SJCRH30 (cell line): ENCODE measurements at regions not wholly inside any gene's neighbourhood (a gene's known extent, or its start where the extent isn't known, plus 50 kb on each side); places are given as distances from the start of the nearest gene placed in this dataset.
"Not testable (repeated sequence)": the region's sequence is repeated elsewhere in the genome, so short reads cannot be mapped to it uniquely, and the experiment has no call there.

ENCODE experiments used
- DNase-seq, 2 experiments: peaks; one replicate each; pipeline ENCODE4 v3.0.0-alpha.2; 2015 to 2020
- H3K27ac ChIP-seq: fragments of 250-450 bp; sonication (Bioruptor Pico); 2 replicates; pipeline ENCODE4 v1.5.1; 2020; ENCODE audit warnings: mild to moderate bottlenecking, moderate library complexity
- H3K27me3 ChIP-seq: fragments of 250-450 bp; sonication (Bioruptor Pico); 2 replicates; pipeline ENCODE4 v1.5.1; 2020; ENCODE audit warnings: mild to moderate bottlenecking, moderate library complexity
- H3K36me3 ChIP-seq: fragments of 250-450 bp; sonication (Bioruptor Pico); 2 replicates; pipeline ENCODE4 v1.5.1; 2020; ENCODE audit warnings: mild to moderate bottlenecking, moderate library complexity
- H3K4me1 ChIP-seq: fragments of 250-450 bp; sonication (Bioruptor Pico); 2 replicates; pipeline ENCODE4 v1.5.1; 2020; ENCODE audit warnings: mild to moderate bottlenecking, moderate library complexity
- H3K4me3 ChIP-seq: fragments of 250-450 bp; sonication (Bioruptor Pico); 2 replicates; pipeline ENCODE4 v1.5.1; 2020; ENCODE audit warnings: mild to moderate bottlenecking, moderate library complexity
- H3K9me3 ChIP-seq: fragments of 250-450 bp; sonication (Bioruptor Pico); replicated peaks from 2 replicates; pipeline ENCODE4 v1.5.1; 2020; ENCODE audit warnings: mild to moderate bottlenecking, moderate library complexity

DNA sequence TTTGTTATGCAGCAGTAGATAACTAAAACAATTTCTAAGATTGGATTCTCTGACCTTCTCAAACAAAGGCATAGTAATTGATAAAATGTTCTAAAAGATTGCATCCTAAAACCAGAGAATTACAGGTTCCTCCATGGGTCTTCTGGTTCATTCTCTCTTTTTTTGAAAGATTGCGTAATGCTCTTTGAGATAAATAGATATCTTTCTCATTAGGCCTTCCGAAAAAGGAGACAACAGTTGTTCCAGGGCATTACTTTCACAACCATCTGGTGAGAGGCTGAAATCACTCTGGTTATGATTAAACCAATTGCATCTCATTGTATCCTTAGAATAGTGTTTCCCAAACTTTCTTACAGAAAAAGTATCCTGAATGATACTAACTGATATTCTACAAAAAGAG lies 174.7 kb upstream of the NREP start:
- Histone ChIP-seq H3K27ac (no peak overlapping the region), H3K4me1 (no peaks in the 10 kb centered on the region), H3K27me3 (peaks cover 7% of the 10 kb centered on the region; the same call in 1 of the 2 replicates), H3K9me3 (no peaks in the 10 kb centered on the region), H3K36me3 (no peaks in the 10 kb centered on the region), H3K4me3 (no peak overlapping the region)
- DNase-seq = no peak

DNA sequence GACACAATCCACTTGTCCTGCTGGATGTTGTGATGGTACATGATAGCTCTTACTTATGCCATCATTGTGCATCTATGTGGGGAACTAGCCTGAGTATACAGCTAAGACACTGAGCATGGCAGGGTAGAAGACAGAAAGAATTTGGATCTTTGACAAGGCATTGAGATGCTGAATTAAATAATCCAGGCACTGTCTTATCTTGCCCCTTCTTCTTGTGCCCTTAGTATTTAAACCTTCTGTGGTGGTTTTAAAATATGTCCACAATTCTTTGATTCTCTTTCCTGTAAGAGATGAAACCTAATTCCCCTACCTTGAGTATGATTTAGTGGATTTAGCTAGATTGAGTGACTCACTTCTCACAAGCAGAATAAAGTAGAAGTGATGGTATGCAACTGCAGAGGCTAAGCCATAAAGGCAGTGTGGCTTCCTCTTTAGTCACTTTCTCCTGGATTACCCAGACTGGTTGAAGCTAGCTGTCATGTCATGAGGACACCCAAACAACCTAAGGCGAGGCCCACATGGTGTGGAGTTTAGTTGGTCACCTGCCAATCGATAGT lies 174.0 kb upstream of the NREP start:
- H3K27ac ChIP-seq = no peak overlapping the region
- H3K4me3 ChIP-seq = no peak overlapping the region
- H3K9me3 ChIP-seq = no peaks in the 10 kb centered on the region
- DNase-seq = no peak
- no peaks in the 10 kb centered on the region for H3K4me1 ChIP-seq
- peaks cover 7% of the 10 kb centered on the region; the same call in 1 of the 2 replicates for H3K27me3 ChIP-seq
- no peaks in the 10 kb centered on the region for H3K36me3 ChIP-seq

DNA sequence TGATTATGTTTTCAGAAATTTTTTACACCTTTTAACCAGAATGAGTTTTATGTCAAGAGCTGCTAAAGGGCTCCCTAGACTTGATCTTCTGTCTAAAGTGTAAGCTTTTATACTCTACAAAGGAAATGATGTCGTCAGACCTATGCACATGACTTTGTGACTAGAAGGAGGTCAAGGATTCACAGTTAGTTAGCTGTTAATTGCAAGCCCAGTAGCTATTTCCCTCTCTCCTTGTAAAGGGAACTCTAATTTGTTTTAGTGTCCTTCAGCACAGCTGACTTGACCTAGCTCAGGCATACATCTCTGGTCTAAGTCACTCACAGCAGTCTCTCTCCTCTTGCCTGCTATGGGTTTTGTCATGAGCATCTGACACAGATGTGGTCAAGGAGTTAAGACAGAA lies 173.5 kb upstream of the NREP start:
- H3K27me3 ChIP-seq = peaks cover 7% of the 10 kb centered on the region; the same call in 1 of the 2 replicates
- no peak for DNase-seq
- no peaks in the 10 kb centered on the region for H3K36me3 ChIP-seq
- H3K9me3 ChIP-seq = no peaks in the 10 kb centered on the region
- no peaks in the 10 kb centered on the region for H3K4me1 ChIP-seq
- no peak overlapping the region for H3K4me3 ChIP-seq
- no peak overlapping the region for H3K27ac ChIP-seq

DNA sequence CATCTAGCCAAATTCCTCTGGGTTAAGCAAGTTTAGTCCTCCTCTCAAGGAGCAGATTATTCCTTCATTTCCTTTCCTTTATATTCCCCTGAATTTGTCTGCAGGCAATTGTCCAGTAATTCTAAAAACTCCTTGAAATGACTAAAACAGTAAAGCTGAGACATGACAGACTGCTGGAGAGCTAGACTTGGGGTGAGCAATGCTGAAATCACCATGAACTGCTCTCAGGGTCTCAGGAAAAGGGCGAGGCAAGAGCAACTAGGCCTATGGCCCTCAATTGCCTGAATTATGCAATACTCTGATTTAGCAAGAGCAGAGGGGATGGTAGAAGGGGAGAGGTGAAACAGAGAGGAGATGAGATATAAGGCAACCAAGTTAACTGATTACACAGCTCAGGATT lies 172.9 kb upstream of the NREP start:
- H3K27ac ChIP-seq = no peak overlapping the region
- no peak for DNase-seq
- no peaks in the 10 kb centered on the region for H3K36me3 ChIP-seq

DNA sequence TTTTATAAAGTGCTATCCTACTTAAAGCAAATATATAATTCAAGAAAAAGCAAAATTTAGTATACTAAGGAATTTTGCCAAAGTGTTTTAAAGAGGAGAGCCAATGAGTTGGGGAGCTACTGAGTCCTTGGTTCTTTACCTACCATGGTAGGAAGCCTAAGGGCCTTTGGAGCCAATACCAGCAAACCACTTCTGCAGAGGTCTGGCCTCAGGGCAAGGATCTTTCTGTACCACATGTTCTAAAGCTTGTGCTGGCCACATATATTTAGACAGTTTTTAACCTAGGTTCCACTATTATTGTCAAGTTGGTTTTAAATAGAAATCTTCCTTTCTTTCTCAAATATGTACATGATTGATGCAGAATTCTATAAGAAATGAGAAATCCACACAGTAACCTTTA lies 172.3 kb upstream of the NREP start:
- Histone ChIP-seq H3K9me3 (no peaks in the 10 kb centered on the region), H3K27me3 (peaks cover 7% of the 10 kb centered on the region; the same call in 1 of the 2 replicates), H3K27ac (no peak overlapping the region), H3K36me3 (no peaks in the 10 kb centered on the region), H3K4me1 (no peaks in the 10 kb centered on the region), H3K4me3 (no peak overlapping the region)
- DNase-seq = no peak

More for the DNA sequence above, 172.9 kb upstream of the NREP start:
- Histone ChIP-seq H3K4me3 (no peak overlapping the region), H3K27me3 (peaks cover 7% of the 10 kb centered on the region; the same call in 1 of the 2 replicates), H3K4me1 (no peaks in the 10 kb centered on the region), H3K9me3 (no peaks in the 10 kb centered on the region)

DNA sequence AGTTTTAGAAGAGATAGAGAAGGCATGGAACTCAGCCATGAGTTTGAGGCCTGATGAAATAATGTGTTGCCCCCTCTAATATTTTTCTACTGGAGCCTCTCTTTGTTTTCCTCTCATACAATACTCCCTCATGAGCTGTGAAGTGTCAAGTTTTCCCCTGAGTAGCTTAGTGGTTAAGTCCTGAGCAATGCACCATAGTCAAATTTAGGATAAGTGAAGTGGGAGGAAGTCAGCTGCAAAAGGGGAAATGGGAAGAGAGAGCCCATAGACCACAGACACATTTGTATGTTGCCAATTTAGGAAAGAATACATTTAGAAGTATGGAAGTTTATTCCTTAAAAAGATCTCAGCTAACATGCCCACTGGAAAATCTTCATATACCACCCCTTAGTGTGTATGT lies 171.5 kb upstream of the NREP start:
- DNase-seq = peak in 1 of 2 experiments; percentile 11
- H3K27ac ChIP-seq = no peak overlapping the region
- H3K4me3 ChIP-seq = no peak overlapping the region
- H3K36me3 ChIP-seq = no peaks in the 10 kb centered on the region
- H3K27me3 ChIP-seq = peaks cover 1% of the 10 kb centered on the region; the same call in 1 of the 2 replicates
- no peaks in the 10 kb centered on the region for H3K9me3 ChIP-seq
- H3K4me1 ChIP-seq = no peaks in the 10 kb centered on the region

DNA sequence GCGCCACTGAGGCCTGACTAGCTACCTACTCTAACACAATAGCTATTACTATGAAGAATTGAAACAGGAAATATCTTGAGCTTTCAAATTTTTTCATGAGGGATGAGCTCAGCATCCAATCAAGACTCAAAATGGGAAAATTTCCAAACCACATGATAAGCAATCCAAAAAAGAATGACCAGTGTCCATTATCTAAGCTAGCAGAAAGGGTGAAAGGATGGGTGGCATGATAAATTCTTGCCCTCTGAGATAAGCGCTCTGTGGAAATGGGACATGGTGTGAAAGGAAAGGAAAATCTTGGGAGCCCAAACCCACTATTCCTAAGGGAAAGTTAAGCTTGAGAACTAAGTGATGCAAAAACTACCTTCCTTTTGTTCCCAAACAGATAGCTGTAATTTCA lies 170.2 kb upstream of the NREP start:
- H3K27ac ChIP-seq = no peak overlapping the region
- no peaks in the 10 kb centered on the region for H3K9me3 ChIP-seq
- DNase-seq = no peak
- no peaks in the 10 kb centered on the region for H3K36me3 ChIP-seq
- H3K4me3 ChIP-seq = no peak overlapping the region
- no peaks in the 10 kb centered on the region for H3K4me1 ChIP-seq
- H3K27me3 ChIP-seq = no peaks in the 10 kb centered on the region

DNA sequence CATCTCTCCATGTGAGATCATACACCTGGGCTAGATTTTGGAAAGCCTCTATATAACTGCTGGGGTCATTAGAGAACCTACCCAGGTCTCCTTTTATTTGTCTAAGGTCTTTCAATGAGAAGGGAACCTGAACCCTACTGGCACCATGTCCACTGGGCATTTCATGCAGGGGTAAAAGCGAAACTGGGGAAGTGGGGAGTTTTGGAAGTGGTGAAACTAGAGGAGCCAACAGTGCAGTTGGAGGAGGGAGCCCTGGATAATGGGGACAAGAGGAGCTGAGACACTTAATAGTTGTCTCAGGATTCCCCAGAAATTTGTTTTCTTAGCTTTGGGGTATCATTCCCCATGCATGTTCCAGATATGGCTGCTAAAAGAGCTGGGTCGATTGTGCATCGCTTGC lies 169.0 kb upstream of the NREP start:
- H3K4me1 ChIP-seq = no peaks in the 10 kb centered on the region
- H3K27ac ChIP-seq = no peak overlapping the region
- H3K4me3 ChIP-seq = no peak overlapping the region
- no peaks in the 10 kb centered on the region for H3K9me3 ChIP-seq
- no peak for DNase-seq
- no peaks in the 10 kb centered on the region for H3K36me3 ChIP-seq
- H3K27me3 ChIP-seq = no peaks in the 10 kb centered on the region

DNA sequence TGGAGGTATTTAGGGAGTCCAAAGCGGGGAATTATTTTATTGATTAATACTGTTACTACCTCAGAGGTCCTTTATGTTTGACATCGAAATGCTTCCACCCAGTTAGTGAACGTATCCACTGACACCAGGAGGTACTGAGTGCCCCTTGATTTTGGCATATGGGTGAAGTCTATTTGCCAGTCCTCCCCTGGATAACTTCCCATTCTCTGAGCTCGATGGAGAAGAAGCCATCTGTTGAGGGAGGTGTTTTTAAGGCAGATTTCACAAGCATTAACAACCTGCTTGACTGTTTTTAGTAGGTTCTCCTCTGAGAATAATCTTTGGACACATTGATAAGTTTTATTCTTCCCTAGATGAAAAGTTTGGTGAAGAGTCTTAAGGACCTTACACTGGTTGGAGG lies 165.3 kb upstream of the NREP start:
- no peak for DNase-seq
- H3K4me3 ChIP-seq = no peak overlapping the region
- H3K9me3 ChIP-seq = no peaks in the 10 kb centered on the region
- H3K36me3 ChIP-seq = no peaks in the 10 kb centered on the region
- H3K27ac ChIP-seq = no peak overlapping the region
- no peaks in the 10 kb centered on the region for H3K4me1 ChIP-seq
- no peaks in the 10 kb centered on the region for H3K27me3 ChIP-seq

DNA sequence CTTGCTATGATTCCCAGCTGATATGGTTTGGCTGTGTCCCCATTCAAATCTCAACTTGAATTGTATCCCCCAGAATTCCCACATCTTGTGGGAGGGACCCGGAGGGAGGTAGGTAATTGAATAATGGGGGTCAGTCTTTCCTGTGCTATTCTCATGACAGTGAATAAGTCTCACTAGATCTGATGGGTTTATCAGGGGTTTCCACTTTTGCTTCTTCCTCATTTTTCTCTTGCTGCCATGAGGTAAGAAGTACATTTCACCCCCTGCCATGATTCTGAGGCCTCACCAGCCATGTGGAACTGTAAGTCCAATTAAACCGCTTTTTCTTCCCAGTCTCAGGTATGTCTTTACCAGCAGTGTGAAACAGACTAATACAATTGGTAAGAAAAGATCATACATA lies 164.7 kb upstream of the NREP start:
- not testable (repeated sequence) for DNase-seq

DNA sequence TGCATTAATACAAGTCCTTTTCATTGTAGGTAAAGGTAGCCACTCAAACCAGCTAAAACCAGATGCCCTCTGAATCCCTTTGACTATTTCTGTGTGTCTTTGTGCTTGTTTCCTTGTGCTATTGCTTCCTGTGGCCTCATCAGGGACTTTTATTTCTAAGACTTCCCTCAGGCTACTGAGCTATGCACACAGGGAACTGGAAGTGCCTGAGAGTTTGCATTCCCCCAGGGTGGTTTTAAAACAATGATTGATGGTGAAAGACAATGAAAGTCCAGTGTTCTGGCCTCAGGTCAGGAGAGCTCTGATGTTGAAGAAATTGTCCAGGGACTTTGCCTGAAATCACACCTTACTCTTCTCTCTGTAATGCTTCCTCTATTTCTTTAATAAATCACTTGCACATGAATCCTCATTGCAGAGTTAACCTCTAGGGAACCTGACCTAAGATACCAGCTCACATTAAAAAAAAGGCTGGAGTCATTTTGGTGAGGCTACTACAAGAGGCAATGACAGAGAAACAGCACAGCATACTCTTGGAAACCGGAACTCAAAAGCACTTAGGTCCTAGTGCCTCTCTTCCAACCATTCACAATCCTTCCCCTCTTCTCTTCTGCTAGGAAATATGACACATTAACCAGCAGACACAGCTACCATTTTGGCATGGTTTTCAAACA lies 158.1 kb upstream of the NREP start:
- Histone ChIP-seq H3K4me3 (no peak overlapping the region), H3K27ac (no peak overlapping the region), H3K27me3 (0 out of 2 replicates have a peak, but pooled peaks cover 3% of the 10 kb centered on the region), H3K9me3 (no peaks in the 10 kb centered on the region), H3K4me1 (no peaks in the 10 kb centered on the region), H3K36me3 (no peaks in the 10 kb centered on the region)
- DNase-seq = no peak

More for the DNA sequence above, 164.7 kb upstream of the NREP start:
- H3K27ac ChIP-seq, H3K9me3 ChIP-seq, H3K27me3 ChIP-seq, H3K4me1 ChIP-seq, H3K36me3 ChIP-seq, H3K4me3 ChIP-seq: not testable (repeated sequence)

DNA sequence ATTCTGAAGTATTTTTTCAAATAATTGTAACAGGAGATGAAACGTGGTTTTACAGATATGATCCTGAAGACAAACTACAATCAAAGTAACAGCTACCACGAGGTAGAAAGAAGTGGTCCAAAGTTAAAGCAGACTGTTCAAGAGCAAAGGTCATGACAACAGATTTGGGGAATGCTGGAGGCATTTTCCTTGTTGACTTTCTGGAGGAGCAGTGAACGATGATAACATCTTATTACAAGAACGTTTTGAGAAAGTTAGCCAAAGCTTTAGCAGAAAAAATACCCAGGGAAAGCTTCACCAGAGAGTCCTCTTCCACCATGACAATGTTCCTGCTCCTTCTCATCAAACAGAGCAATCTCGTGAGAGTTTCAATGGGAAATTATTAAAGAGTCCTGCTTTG lies 145.4 kb upstream of the NREP start:
- DNase-seq = no peak
- no peak overlapping the region for H3K27ac ChIP-seq

DNA sequence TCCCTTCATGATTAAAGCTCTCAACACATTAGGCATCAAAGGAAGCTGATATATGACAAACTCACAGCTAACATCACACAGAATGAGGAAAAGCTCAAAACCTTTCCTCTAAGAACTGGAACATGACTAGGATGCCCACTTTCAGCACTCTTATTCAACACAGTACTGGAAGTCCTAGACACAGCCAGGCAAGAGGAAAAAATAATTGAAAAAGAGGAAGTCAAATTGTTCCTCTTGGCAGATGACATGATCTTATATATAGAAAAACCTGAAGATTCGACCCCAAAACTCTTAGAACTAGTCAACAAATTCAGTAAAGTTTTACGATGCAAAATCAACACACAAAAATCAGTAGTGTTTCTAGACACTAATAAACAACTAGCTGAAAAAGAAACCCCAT lies 144.3 kb upstream of the NREP start:
- Histone ChIP-seq H3K4me1 (no peaks in the 10 kb centered on the region), H3K27ac (no peak overlapping the region), H3K9me3 (no peaks in the 10 kb centered on the region; the same call in 1 of the 2 replicates), H3K4me3 (no peak overlapping the region), H3K27me3 (no peaks in the 10 kb centered on the region), H3K36me3 (no peaks in the 10 kb centered on the region)
- no peak for DNase-seq

More for the DNA sequence above, 145.4 kb upstream of the NREP start:
- H3K27me3 ChIP-seq = no peaks in the 10 kb centered on the region
- H3K36me3 ChIP-seq = no peaks in the 10 kb centered on the region
- no peaks in the 10 kb centered on the region; the same call in 1 of the 2 replicates for H3K9me3 ChIP-seq
- H3K4me1 ChIP-seq = no peaks in the 10 kb centered on the region
- H3K4me3 ChIP-seq = no peak overlapping the region

DNA sequence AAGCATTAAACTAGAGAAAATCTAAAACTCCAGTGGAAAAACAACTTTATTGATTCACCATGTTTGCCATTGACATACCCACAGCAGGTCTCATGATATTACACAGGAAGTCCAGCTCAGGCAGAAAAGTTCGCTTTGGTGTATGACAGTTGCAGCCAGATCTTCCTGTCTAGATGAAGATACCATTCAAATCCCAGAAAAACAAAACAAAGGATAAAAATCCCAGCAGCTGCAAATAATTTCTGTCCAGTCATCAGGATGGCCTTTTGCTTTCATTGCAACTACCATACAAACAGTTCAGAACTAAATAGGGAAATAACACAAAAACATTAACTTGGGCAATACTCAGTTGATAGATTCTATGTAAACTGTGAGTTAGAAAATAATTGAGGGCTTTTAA lies 136.0 kb upstream of the NREP start:
- no peak for DNase-seq
- Histone ChIP-seq H3K9me3 (no peaks in the 10 kb centered on the region), H3K27ac (no peak overlapping the region), H3K27me3 (no peaks in the 10 kb centered on the region), H3K4me1 (no peaks in the 10 kb centered on the region), H3K4me3 (no peak overlapping the region), H3K36me3 (no peaks in the 10 kb centered on the region)

DNA sequence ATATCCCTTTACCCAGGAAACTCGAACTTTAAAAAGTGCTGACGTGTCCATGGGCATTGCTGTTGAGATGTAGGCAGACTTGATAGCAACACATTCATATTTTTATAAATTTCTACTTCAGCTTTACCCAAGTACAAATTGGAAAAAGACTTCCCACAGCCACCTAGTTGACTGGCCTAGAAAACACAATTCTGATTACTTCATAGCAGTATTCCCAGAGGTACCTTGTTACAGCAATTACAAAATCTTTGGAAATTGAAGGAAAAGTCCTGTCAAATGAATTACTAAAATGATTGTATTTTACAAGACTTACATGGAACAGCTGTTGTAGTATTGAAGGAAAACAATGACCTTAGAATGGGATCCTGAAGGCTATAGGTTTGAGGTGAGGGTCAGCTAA lies 130.7 kb upstream of the NREP start:
- Histone ChIP-seq H3K27me3 (no peaks in the 10 kb centered on the region), H3K27ac (no peak overlapping the region), H3K4me3 (no peak overlapping the region), H3K4me1 (no peaks in the 10 kb centered on the region), H3K9me3 (no peaks in the 10 kb centered on the region), H3K36me3 (no peaks in the 10 kb centered on the region)
- no peak for DNase-seq

DNA sequence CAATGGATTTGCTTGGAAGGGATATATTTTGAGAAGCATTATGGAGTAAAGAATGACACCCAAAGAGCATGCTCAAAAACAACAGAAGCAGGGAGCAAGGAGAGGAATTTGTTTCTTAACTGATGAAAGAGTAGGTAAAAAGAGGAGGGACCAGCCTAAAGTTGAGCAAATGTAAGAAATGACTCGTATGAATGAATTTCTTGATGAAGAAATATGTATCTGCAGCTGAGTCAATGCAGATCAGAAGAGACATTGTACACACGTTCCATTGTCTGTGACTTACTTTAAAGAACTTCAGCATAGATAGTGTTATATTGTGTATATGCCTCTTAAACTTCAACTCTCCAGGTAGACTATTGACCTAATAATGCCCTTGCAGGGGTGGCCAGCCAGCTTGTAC lies 112.7 kb upstream of the NREP start:
- H3K4me1 ChIP-seq = no peaks in the 10 kb centered on the region
- no peak for DNase-seq
- H3K4me3 ChIP-seq = no peak overlapping the region
- no peaks in the 10 kb centered on the region for H3K36me3 ChIP-seq
- H3K9me3 ChIP-seq = no peaks in the 10 kb centered on the region
- H3K27me3 ChIP-seq = no peaks in the 10 kb centered on the region
- no peak overlapping the region for H3K27ac ChIP-seq
